ENCODE measurements at regions not wholly inside any gene's neighbourhood (a gene's known extent, or its start where the extent isn't known, plus 50 kb on each side); places are given as distances from the start of the nearest gene placed in this dataset.

GRCh38 chr11:36713715-36714114 is 115.7 kb upstream of the RAG2 start:
- H3K4me1 Mint-ChIP-seq (ENCODE audit: low read depth), result no peaks in the 10 kb centered on the region
- peaks cover 21% of the 10 kb centered on the region for H3K27me3 Mint-ChIP-seq
- ATAC-seq (no peak), DNase-seq (no peak)
- CTCF ChIA-PET, result interaction anchor here (0.7 to 2.0 kb wide), 2 partner anchors 11 to 33 kb away, joined by 3 to 8 read pairs; no protein-coding TSS in a partner anchor
- no peak for TF ChIP-seq CTCF (IDR thresholded peaks at IDR 0.05)
- H3K36me3 Mint-ChIP-seq (ENCODE audit: low read depth), result no peaks in the 10 kb centered on the region
- POLR2A ChIA-PET, result no interaction called here
- no peaks in the 10 kb centered on the region for H3K9me3 Mint-ChIP-seq
- no peak overlapping the region for H3K27ac Mint-ChIP-seq
- H3K4me3 Mint-ChIP-seq, result no peak overlapping the region
- intact Hi-C loops (cut with micrococcal nuclease), result no loop called here

- DNase-seq (no peak), ATAC-seq (no peak)
- Mint-ChIP-seq H3K36me3 (ENCODE audit: low read depth) (no peaks in the 10 kb centered on the region), H3K27ac (no peak overlapping the region), H3K9me3 (no peaks in the 10 kb centered on the region), H3K27me3 (peaks cover 27% of the 10 kb centered on the region), H3K4me3 (no peak overlapping the region), H3K4me1 (ENCODE audit: low read depth) (no peaks in the 10 kb centered on the region)
- POLR2A ChIA-PET, result no interaction called here
- CTCF ChIA-PET, result interaction anchor here (1.1 to 4.5 kb wide), 7 partner anchors 9 to 40 kb away, joined by 3 to 29 read pairs (median 4); no protein-coding TSS in a partner anchor
- intact Hi-C loops (cut with micrococcal nuclease), result no loop called here
- TF ChIP-seq CTCF (IDR thresholded peaks at IDR 0.05), result no peak
Measured at GRCh38 chr11:36711104-36711825, 113.2 kb upstream of the RAG2 start.

All from activated CD8-positive, alpha-beta T cell treated with anti-CD3 and anti-CD28 coated beads for 36 hours (primary cell).